Kasumi-1 (cell line): ENCODE measurements at regions not wholly inside any gene's neighbourhood (a gene's known extent, or its start where the extent isn't known, plus 50 kb on each side); places are given as distances from the start of the nearest gene placed in this dataset.
"Not testable (repeated sequence)": the region's sequence is repeated elsewhere in the genome, so short reads cannot be mapped to it uniquely, and the experiment has no call there.

Experiments used
- DNase-seq, 2 experiments: peaks; one replicate each; lab custom pipeline; 2025; lab: John Stamatoyannopoulos, UW

DNA sequence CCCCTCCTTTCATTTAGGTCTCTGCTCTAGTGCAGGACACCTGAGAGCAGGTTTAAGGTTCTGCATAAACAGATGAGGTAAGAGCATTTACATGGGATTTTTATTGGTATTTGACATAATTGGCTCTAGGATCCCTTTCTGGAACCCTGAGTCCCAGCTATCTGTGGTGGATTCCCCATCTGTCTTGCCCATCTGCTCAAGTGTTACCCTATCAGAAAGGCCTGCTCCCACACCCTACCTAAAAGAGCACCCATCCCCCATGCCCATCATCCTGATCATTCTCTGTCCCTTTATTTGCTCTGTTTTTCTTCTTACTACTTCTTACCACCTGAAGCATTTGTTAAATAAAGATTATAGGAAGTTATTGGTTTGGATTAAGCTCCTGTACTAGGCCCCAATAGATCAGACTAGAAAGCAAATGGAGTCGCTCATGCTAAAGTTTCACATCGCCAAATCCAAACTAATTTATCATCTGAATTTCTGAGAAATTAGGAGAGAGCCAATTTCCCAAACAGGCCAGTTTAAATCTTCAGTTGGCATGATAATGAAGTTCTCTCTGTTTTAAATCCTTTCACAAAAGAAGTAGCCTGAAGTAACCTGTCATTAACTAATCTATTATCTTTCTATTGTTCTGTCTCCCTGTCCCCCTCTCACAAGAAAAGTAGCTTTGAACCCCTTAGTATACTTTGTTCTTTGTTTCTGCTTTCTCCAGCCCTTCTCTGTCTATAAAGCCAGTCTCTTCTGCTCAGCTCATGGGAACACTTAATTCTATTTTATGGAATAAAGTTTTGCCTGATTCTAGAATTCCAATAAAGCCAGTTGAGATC is 178.6 kb downstream of the ZNF674 start:
- DNase-seq, result no peak

DNA sequence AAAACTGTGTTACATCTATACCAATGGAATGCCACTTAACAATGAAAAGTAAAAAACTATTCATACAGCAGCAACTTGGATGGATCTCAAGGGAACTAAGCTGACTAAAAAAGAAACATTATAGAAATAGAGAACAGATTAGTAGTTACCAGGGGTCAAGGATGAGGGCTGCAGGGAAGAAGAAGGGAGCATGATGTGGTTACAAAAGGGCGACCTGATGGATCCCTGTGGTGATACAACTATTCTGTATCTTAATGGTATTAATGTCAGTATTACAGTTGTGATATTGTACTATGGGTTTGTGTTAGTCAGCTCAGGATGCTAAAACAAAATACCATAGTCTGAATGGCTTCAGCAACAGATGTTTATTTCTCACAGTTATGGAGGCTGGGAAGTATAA is 190.7 kb downstream of the ZNF674 start:
- DNase-seq, result no peak

DNA sequence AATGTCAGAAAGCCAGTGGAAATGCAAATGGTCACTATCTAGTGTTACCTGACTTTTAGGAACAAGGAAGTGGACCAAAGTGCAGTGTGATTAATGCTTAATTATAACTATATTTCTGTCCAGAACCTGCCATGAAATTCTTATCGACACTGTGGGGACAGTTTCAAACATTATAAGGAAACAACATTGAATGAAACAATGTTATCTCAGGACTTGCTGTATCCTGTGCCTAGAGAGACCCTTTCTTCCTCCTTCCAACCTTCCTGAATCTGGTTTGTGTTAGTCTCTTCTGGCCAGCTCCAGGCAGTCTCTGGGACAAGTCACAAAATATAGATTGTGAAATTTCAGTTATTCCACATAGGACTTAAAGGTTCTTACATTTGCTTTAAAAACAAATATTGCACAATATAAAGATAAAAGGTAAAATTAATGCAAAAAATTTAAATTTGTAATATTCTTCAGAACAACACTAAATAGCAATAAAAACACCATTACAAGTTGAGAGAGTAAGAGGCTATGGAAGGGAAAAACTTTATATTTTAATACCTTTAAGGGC is 203.4 kb downstream of the ZNF674 start:
- DNase-seq, result no peak

DNA sequence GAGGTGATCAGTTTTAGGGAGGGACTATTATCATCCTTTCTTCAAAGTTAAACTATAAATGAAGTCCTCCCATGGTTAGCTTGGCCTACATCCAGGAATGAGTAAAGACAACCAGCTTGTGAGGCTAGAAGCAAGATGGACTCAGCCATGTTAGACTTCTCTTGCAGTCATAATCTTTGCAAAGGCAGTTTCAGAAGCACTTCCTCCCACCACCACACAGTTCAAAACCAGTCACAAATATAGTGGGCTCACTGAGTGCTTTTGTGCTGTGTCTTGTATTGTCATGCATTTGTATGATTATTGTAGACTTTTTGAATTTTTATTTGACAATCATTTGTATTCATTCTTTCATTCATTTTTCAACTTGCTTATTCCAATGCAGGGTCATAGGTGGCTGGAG is 204.5 kb downstream of the ZNF674 start:
- no peak for DNase-seq

DNA sequence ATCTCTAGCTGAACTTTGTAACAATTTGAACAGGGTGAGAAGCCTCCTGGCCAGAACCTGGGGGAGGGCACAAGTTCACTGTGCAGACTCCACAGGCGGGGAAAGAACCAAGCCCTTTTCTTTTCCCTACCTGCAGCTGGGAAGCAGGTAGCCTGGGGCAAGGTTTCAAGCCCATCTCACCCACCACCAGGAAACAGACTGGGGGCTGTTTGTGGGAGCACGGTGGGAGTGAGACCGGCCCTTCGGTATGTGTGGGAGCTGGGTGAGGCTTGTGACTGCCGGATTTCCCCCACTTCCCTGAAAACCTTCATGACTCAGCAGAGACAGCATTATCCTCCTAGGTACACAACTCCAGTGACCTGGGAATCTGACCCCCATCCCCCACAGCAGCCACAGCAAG is 211.7 kb downstream of the ZNF674 start:
- DNase-seq, result no peak

DNA sequence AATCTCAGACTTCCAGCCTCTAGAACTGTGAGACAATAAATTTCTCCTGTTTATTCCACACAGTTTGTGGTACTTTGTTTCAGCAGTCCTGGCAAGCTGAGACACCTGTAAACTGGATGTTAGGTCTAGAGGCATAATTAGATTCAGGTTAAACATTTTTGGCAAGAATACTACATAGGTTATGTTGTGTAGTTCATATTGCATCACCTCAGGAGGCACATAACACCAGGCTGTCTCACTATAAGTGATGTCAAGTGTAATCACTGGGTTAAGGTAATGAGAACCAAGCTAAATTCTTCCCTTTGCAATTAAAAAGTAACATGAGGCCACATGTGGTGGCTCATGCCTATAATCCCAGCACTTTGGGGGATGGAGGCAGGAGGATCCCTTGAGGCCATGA is 214.2 kb downstream of the ZNF674 start:
- DNase-seq, result no peak

DNA sequence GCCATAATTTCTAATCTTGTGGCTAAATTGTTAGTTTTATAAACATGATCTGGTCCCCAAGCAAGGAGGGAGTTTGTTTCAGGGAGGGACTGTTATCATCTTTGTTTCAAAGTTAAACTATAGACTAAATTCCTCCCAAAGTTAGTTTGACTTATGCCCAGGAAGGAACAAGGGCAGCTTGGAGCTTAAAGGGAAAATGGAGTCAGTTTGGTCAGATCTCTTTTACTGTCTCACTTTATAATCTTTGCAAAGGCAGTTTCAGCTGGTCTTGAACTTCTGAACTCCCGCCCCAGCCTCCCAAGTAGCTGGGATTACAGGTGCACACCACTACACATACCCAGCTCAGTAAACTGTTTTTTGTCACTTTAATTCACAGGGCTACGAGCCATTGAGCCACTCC is 214.7 kb downstream of the ZNF674 start:
- no peak for DNase-seq

DNA sequence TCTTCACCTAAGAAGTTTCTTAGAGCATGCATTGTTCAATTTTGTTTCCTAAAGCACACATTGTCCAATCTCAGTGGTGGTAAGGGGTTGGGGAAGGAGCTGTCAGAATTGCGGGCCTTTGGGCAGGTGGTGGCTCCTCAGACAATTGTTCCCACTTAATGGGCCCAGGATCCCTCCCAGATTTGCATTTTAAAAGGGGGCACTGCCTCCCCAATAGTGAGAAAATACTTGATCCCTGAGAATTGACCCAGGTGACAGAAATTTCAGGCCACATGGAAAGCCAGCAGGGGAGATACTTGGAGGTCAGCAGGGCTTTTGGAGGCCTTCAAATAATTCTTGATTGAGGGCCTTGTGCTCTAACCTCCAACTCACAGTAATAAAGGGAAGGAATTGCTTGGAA is 217.1 kb downstream of the ZNF674 start:
- DNase-seq, result no peak

DNA sequence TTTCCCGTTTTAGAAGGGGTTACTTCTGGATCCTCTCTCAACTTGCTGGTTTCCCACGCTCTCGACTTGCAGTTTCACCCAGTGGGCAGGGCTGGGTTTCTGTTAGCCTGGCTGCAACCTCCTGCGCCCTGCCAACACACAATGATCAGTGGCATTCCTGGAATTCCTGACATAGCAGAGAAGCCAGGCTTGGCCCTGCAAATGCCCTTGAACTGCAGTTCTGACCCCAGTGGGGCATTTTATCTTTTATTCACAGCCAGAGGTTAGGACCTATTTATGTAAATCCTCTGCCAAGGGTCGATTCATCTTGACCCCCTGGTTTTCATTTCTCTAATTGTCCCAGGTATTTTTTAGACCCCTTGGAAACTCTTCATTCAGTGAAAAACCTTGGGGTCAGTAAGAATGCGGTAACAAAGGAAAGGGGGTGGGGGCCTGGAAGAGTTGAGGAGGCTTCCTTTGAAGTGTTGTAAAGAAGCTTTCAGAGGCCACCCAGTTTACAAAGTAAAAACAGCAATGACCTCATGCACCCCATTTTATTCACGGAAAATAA is 217.6 kb downstream of the ZNF674 start:
- DNase-seq, result no peak

DNA sequence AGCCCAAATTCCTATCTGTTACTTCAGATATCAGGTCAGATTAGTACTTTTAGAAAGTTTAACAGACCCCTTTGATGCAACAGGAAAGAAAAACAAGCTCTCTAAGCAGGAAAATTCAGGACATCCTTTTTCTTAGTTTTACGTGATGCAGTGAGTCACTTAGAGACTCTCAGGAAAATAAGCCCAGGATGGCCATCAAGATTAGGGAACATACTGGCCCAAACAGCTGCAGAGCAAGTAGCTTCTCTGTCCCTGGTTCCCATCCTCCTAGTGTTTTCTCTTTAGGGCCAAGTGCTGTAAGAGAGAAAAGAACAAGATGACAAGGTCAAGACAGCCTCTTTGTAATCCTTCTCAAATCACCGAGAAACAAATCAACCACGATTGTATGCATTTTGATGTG is 219.1 kb downstream of the ZNF674 start:
- DNase-seq, result no peak

DNA sequence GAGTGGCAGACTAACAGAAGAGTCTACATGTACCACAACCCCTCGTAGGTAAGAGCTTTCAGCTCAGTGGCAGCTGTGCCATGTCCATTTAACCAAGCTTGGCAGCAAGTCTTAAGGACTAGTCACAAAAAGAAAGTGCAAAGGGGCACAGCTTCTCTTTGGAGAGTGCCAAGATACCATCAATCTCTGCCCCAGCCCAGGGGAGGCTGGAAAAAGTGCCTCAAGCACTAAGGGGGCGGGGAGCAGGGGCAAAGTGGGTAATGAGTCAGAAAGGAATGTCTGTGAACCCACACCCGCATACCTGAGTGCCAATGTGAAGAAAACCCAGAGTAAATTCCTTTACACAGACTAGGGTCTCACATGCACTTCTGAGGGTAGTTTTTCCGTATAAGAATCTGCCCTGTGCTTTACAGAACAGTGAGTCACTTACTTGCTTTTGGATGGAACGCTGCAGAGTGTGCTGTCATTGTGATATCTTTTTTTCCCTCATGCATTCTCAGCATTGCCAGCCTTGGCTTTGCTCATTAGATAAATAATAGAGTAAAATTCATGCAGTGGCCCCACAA is 219.8 kb downstream of the ZNF674 start:
- DNase-seq, result no peak

DNA sequence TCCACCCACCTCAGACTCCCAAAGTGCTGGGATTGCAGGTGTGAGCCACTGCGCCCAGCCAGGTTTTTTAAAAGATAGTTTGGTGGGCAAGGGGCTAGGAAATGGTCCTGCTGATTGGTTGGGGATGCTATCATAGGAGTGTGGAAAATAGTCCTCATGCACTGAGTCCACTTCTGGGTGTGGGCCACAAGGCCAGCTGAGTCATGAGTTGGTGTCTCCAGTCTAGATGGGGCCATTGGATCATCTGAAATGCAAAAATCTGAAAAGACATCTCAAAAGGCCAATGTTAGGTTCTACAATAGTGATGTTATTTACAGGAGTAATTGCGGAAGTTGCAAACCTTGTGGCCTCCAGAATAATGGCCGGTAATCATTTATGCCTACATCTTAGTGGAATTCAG is 221.1 kb downstream of the ZNF674 start:
- no peak for DNase-seq

DNA sequence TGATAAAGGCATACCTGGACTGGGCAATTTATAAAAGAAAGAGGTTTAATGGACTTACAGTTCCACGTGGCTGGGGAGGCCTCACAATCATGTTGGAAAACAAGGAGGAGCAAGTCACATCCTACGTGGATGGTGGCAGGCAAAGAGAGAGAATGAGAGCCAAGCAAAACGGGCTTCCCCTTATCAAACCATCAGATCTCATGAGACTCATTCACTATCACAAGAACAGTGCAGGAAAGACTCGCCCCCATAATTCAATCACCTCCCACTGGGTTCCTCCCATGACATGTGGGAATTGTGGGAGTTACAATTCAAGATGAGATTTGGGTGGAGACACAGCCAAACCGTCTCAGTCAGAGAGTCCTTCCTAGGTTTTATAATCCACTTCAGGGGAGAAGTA is 222.3 kb downstream of the ZNF674 start:
- DNase-seq, result not testable (repeated sequence)

DNA sequence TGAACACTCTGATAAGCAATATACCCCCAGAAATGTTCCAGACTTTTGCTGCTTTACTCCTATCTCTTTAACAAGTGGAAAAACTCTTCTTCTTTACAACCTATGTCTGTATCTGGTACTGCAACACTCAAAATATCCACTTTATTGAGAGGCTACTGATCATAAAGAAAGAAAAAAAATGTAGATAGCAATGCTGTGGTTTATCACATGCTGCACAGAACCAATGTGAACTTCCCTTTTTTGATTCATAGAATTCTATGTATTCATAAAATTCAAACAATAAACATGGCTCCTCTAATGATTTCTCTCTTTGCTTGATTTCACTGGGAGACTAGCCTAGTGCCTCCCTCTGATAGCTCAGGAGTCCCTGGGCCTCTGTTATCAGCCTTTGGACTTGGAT is 223.5 kb downstream of the ZNF674 start:
- peak; percentile 20 to 24 for DNase-seq

DNA sequence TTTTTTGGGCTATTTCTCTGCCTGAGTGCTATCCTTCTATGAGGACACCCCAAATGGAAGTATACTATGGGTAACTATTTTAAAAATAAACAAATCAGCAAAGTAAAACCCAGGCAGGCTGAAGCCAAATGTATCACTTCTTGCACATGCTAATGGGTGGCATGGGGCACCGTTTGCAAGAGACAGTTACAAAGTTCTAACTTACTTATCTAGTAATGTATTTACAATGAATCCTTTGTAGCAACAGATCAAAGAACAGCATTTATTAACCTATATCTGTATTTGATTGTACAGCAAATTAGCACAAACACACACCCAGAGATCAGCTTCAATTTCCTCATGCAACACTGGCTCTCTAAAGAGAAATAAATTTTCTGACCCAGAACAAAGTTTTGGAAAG is 225.5 kb downstream of the ZNF674 start:
- DNase-seq, result no peak

DNA sequence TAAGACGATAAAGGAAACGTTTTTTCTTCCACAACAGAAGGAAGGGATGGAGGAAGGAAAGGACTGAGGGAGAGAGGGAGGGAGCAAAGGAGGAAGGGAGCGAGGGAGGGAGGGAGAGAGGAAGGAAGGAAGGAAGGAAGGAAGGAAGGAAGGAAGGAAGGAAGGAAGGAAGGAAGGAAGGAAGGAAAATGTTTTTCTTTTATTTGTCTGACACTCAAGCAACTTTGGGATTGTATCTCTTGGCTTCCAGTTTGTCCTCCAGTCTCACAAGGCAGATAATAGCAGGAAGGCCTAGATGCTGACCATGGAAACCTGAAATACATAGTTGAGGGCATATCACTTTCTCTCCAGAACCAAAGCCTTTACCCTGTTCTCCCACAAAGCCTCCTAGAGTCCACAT is 226.7 kb downstream of the ZNF674 start:
- DNase-seq, result no peak

DNA sequence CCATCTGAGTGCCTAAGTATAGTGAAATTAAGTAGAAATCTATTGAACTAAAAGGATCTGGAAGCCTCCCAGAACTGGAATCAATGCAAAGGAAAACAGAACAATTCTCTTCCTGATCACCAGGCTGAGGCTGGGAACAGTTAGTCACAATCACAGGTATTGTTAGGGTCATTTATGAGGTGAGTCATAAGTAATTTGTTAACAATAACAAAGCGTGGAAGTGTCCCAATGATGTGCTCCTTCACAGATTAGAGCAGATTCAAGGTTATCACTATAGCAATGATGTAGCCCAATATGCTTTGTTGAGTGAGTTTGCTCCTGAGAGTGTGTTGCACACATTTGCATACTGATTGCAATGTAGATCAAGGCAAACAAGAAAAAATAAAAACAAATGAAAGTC is 228.1 kb downstream of the ZNF674 start:
- DNase-seq, result no peak

DNA sequence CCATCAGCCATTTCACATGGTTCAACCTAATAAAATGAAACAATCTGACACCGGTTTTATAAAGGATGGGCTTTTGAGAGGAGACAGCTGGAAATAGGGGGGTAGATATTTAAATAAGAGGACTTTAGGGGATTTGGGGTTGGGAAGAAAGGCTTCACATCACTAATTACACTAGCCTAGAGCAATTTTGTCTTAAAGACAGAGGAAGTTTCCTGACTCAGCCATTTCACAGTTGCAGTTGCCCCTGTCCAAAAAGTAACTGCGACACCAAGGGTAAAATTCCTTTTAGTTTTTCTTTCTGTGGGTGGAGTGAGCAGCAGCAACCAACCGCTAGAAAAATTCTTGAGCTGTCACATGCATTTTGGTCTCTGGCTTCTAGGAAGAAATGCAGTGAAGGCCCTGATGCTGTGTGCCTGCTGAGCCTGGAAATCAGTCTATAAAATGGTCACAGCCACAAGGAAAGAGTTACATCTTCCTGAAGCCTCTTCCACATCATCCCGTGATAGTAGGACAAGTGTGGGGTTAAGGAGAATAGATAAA is 233.6 kb downstream of the ZNF674 start:
- no peak for DNase-seq

DNA sequence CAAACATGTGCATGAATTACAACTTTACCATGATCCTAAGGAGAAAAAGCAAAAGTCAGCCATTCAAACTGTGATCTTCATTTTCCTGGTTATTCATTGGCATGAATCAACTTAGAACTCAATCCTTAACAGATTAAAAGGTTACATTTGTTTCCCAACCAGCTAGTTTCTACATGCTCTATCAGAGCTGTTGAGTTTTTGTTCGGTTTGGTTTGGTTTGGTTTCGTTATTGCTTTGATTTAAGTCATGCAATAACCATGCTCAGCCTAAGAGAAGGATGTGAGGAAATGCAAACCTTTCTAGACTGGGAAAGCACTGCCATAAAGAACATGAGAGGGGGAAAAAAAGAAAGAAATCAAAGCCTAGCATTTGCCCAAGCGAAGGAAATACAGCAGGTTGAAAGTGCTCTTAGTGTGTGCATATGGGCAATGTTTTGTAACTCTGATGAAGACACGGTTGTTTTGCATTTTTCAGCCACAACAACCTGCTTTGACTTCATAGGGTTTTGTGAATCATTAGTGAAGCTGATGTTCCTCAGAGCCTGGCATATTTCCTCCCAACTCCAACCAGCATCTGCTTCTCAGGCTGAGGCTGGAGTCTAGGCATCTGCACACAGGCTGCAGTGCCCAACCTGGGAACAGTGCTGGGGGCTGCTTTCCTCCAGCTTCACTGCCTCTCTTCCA is 234.3 kb downstream of the ZNF674 start:
- DNase-seq, result no peak

DNA sequence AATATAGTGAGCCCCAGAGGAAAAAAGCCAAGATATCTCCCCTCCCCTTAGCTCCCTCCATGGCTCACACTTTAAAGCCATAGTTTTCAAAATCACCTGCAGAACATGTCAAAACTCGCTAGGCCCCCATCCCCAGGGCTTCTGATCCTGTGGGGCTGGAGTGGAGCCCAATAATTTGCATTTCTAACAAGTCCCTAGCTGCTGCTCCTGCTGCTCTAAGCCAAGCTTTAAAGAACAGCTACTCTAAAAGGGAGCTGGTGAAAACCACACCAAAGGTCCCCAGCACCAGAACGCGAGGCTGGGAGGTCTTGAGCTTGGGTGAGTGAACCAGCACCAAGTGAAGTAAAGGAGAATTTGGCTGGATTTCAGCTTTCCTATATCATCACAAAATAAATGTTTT is 237.1 kb downstream of the ZNF674 start:
- DNase-seq, result no peak

DNA sequence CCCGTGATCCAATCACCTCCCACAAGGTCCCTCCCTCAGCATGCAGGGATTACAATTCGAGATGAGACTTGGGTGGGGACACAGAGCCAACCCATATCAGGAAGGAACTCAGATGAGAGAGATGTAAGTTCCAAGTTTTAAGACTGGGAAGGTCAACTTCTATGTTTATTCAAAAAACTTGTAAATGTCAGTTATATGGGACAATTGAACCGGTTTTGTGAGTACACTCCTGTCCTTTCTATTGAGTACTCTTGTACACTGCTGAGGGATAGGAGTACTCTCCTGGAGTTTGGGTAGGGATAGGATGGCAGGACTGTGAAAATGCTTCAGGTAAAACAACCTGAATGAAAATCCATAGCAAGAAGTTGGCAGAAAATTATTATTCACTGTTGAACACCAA is 239.1 kb downstream of the ZNF674 start:
- no peak for DNase-seq

DNA sequence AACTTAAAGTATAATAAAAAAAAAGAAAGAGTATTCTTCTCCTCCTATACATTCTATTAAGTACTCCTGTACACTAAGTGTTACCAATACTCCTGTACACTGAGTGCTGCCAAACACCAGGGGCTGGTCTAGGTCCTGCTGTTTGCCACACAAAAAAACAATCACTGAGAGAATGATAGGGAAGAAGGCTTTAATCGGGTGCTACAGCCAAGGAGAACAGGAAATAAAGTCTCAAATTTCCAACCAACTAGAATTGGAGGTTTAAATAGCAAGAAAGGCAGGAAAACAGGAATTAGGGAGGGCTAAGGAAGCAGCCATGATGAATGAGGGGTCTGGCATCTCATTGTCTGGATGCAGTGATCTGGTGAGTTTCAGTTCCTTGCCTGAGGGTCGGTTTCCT is 239.8 kb downstream of the ZNF674 start:
- no peak for DNase-seq

DNA sequence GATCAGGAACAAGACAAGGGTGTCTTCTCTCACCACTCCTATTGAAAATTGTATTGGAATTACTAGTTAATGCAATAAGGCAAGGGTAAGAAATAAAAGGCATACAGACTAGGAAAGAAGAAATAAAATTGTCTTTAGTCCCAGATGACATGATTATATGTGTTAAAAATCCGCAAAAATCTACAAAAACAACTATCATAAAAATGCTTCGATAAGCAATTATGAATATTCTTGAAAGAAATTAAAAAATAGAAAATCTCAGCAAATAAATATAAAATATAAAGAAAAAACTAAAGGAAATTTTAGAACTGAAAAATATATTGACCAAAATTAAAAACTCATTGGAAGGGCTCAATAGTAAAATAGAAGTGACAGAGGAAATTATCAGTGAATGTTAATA is 243.3 kb downstream of the ZNF674 start:
- DNase-seq, result no peak
